ENCODE measurements at regions not wholly inside any gene's neighbourhood (a gene's known extent, or its start where the extent isn't known, plus 50 kb on each side); places are given as distances from the start of the nearest gene placed in this dataset.

- H3K36me3 Mint-ChIP-seq, result no peaks in the 10 kb centered on the region
- no peaks in the 10 kb centered on the region for H3K4me1 Mint-ChIP-seq
- Histone ChIP-seq H3K79me2 (ENCODE audit: insufficient read depth, low read length) (no peaks in the 10 kb centered on the region), H3K4me3 (replicated peaks in 1 of 3; ENCODE audit: low read depth in 2 of 3, low read length in 3 of 3) (no peak overlapping the region), H3K9me3 (replicated peaks in 1 of 2; ENCODE audit: control insufficient read depth in 1 of 2, insufficient read depth in 1 of 2, low read length in 2 of 2) (peaks cover 0 to 9% of the 10 kb centered on the region in 2 donors), H3K27ac (ENCODE audit: low read depth in 1 of 2, low read length in 2 of 2) (no peak overlapping the region), H3K4me1 (ENCODE audit: control insufficient read depth in 1 of 2, insufficient read depth in 2 of 2, low read length in 2 of 2) (no peaks in the 10 kb centered on the region), H3K4me2 (replicated peaks; ENCODE audit: extremely low read depth, low read length, poor library complexity, severe bottlenecking) (no peak overlapping the region), H4K20me1 (ENCODE audit: insufficient read depth, low read length) (no peaks in the 10 kb centered on the region), H2AFZ (ENCODE audit: insufficient read depth, low read depth, low read length, poor library complexity, severe bottlenecking) (no peak overlapping the region), H3K9ac (ENCODE audit: insufficient read depth, low read length, poor library complexity, severe bottlenecking) (no peak overlapping the region), H3K36me3 (replicated peaks in 1 of 2; ENCODE audit: control insufficient read depth in 1 of 2, insufficient read depth in 2 of 2, low read length in 2 of 2) (no peaks in the 10 kb centered on the region), H3K27me3 (ENCODE audit: control insufficient read depth in 2 of 2, insufficient read depth in 2 of 2, low read length in 2 of 2) (no peaks in the 10 kb centered on the region)
- H3K9me3 Mint-ChIP-seq, result peaks cover 2 to 9% (median 3%) of the 10 kb centered on the region in 7 donors
- H3K4me3 Mint-ChIP-seq, result no peak overlapping the region
- TF ChIP-seq CTCF (IDR thresholded peaks at IDR 0.05), result no peak
- H3K27me3 Mint-ChIP-seq (ENCODE audit: low read depth in 3 of 3), result no peaks in the 10 kb centered on the region
- H3K27ac Mint-ChIP-seq, result no peak overlapping the region
- WGBS (ENCODE audit: insufficient coverage), result 82% methylated on average over 3 of the region's 6 CpGs
- intact Hi-C loops (cut with micrococcal nuclease), result no loop called here
- DNase-seq, result no peak
These were observed 522.0 kb upstream of the LRRN3 start for GRCh38 chr7:110568932-110569331.

GRCh38 chr7:110569486-110570205 is 521.3 kb upstream of the LRRN3 start:
- no peak for DNase-seq
- peaks cover 0 to 9% of the 10 kb centered on the region in 2 donors for H3K9me3 ChIP-seq (replicated peaks in 1 of 2; ENCODE audit: control insufficient read depth in 1 of 2, insufficient read depth in 1 of 2, low read length in 2 of 2)
- no peak overlapping the region for H3K9ac ChIP-seq (ENCODE audit: insufficient read depth, low read length, poor library complexity, severe bottlenecking)
- no peaks in the 10 kb centered on the region for H3K79me2 ChIP-seq (ENCODE audit: insufficient read depth, low read length)
- no peak for TF ChIP-seq CTCF (IDR thresholded peaks at IDR 0.05)
- H3K36me3 Mint-ChIP-seq, result no peaks in the 10 kb centered on the region
- H3K27ac ChIP-seq (ENCODE audit: low read depth in 1 of 2, low read length in 2 of 2), result no peak overlapping the region
- no peak overlapping the region for H3K4me3 Mint-ChIP-seq
- WGBS (ENCODE audit: insufficient coverage), result 100% methylated on average over 2 of the region's 6 CpGs
- peaks cover 2 to 11% (median 5%) of the 10 kb centered on the region in 7 donors for H3K9me3 Mint-ChIP-seq
- H3K4me1 ChIP-seq (ENCODE audit: control insufficient read depth in 1 of 2, insufficient read depth in 2 of 2, low read length in 2 of 2), result no peaks in the 10 kb centered on the region
- no peak overlapping the region for H3K4me2 ChIP-seq (replicated peaks; ENCODE audit: extremely low read depth, low read length, poor library complexity, severe bottlenecking)
- H3K27me3 Mint-ChIP-seq (ENCODE audit: low read depth in 3 of 3), result no peaks in the 10 kb centered on the region
- no peaks in the 10 kb centered on the region for H4K20me1 ChIP-seq (ENCODE audit: insufficient read depth, low read length)
- no peaks in the 10 kb centered on the region for H3K36me3 ChIP-seq (replicated peaks in 1 of 2; ENCODE audit: control insufficient read depth in 1 of 2, insufficient read depth in 2 of 2, low read length in 2 of 2)
- H3K27me3 ChIP-seq (ENCODE audit: control insufficient read depth in 2 of 2, insufficient read depth in 2 of 2, low read length in 2 of 2), result no peaks in the 10 kb centered on the region
- no peak overlapping the region for H3K4me3 ChIP-seq (replicated peaks in 1 of 3; ENCODE audit: low read depth in 2 of 3, low read length in 3 of 3)
- no peak overlapping the region for H2AFZ ChIP-seq (ENCODE audit: insufficient read depth, low read depth, low read length, poor library complexity, severe bottlenecking)
- no peak overlapping the region for H3K27ac Mint-ChIP-seq
- intact Hi-C loops (cut with micrococcal nuclease), result no loop called here
- no peaks in the 10 kb centered on the region for H3K4me1 Mint-ChIP-seq
